ENCODE measurements at regions not wholly inside any gene's neighbourhood (a gene's known extent, or its start where the extent isn't known, plus 50 kb on each side); places are given as distances from the start of the nearest gene placed in this dataset.

DNA sequence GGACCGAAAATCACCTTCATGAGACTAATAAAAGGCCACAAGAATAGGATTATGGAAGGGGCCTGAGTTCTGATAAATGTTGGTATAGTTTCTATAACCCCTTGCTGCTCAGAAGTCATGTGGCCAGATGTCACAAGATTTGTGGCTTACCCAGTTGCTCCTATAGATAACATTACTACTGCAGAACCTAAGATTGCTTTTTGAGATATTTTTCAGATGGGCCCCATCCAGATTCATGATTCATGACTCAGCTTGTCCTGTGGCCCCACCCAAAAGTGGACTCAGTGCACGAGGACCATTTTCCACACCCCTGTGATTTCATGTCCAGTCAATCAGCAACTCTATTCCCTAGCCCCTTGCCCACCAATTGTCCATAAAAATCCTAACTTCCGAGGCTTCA lies 209.0 kb downstream of the ACTR3B start:
- TF ChIP-seq, protein P1, sequence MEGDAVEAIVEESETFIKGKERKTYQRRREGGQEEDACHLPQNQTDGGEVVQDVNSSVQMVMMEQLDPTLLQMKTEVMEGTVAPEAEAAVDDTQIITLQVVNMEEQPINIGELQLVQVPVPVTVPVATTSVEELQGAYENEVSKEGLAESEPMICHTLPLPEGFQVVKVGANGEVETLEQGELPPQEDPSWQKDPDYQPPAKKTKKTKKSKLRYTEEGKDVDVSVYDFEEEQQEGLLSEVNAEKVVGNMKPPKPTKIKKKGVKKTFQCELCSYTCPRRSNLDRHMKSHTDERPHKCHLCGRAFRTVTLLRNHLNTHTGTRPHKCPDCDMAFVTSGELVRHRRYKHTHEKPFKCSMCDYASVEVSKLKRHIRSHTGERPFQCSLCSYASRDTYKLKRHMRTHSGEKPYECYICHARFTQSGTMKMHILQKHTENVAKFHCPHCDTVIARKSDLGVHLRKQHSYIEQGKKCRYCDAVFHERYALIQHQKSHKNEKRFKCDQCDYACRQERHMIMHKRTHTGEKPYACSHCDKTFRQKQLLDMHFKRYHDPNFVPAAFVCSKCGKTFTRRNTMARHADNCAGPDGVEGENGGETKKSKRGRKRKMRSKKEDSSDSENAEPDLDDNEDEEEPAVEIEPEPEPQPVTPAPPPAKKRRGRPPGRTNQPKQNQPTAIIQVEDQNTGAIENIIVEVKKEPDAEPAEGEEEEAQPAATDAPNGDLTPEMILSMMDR (conservative IDR thresholded peaks at IDR 0.05; ENCODE audit: low read depth, low read length), result no peak
- DNase-seq (ENCODE audit: low read depth), result no peak
- H3K4me3 ChIP-seq (ENCODE audit: low read depth, low read length), result no peak overlapping the region

DNA sequence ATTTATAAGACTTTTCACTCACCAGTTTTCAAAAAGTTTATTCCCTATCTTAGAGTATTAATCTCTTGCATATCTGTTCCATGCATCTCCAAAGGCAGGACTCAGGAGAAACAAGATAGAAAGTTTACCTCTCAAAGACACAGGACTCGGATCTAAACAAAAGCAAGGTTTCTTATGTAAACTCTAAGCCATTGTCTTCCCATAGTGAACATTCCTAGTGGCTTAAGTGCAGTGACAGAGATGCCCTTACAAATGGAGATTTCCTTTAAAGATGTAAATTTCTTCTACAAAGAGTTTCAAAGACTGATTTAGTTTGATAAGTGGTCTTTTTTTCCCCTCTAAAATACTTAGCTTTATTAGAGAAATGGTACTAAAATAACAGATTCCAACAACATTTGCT lies 209.8 kb downstream of the ACTR3B start:
- no peak overlapping the region for H3K4me3 ChIP-seq (ENCODE audit: low read depth, low read length)
- TF ChIP-seq, protein P1 (conservative IDR thresholded peaks at IDR 0.05; ENCODE audit: low read depth, low read length), result no peak
- no peak for DNase-seq (ENCODE audit: low read depth)

DNA sequence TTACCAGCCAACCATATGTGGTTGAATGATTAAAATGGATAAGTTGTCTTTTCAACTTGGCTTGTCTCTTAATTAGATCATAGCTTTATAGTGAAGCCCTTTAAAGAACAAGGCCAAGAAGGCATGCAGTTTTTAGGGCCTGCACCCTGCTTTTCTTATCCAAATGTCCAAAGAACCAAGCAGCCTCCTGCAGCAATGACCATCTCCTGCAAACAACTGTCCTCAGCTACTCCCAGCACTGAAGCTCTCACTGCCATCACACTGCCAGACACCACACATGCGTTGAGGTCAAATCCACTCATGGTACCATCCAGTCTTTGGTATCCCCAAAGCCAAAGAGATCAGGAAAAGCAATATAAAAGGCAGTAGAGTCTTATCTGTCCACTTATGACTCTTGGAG lies 210.3 kb downstream of the ACTR3B start:
- no peak for DNase-seq (ENCODE audit: low read depth)
- H3K4me3 ChIP-seq (ENCODE audit: low read depth, low read length), result no peak overlapping the region
- TF ChIP-seq, protein P1 (conservative IDR thresholded peaks at IDR 0.05; ENCODE audit: low read depth, low read length), result no peak

DNA sequence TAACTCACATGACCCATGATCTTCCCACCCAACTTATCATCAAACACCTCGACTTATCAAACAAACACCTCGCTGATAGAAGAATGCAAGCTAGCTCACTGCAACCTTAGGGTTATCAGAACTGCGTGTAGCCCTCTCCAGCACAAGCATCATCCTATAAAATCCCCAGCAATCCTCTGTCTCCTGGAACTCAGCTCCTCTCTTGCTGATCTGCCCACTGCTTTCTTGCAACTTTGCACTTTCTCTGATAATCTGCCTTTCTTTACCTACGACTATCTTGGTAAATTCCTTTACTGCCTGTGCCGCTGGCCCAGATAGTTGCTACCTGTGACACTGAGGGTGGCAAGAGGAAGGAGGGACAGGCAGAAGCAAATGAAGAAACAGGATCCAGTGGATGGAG lies 210.9 kb downstream of the ACTR3B start:
- DNase-seq (ENCODE audit: low read depth), result no peak
- TF ChIP-seq, protein P1 (conservative IDR thresholded peaks at IDR 0.05; ENCODE audit: low read depth, low read length), result no peak
- H3K4me3 ChIP-seq (ENCODE audit: low read depth, low read length), result no peak overlapping the region

DNA sequence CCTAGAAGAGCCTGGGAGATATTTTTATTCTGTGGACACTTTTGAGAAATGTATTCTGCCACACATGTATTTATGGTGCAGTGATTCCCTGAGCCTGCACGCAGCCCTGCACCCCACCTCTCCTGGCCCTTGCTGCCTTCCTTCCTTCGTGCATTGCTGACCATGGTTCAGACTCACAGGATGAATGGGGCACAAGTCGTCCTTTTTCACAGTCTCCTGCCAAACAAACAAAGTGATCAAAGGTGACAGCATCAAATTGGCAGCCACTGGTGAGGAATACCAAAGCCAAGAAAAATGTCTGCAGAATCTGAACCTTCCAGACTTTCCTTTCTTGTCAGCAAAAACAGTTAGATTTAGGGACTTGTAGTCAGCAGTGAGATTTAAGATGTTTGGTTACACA lies 215.0 kb downstream of the ACTR3B start:
- no peak overlapping the region for H3K4me3 ChIP-seq (ENCODE audit: low read depth, low read length)
- TF ChIP-seq, protein P1 (conservative IDR thresholded peaks at IDR 0.05; ENCODE audit: low read depth, low read length), result no peak
- DNase-seq (ENCODE audit: low read depth), result no peak

DNA sequence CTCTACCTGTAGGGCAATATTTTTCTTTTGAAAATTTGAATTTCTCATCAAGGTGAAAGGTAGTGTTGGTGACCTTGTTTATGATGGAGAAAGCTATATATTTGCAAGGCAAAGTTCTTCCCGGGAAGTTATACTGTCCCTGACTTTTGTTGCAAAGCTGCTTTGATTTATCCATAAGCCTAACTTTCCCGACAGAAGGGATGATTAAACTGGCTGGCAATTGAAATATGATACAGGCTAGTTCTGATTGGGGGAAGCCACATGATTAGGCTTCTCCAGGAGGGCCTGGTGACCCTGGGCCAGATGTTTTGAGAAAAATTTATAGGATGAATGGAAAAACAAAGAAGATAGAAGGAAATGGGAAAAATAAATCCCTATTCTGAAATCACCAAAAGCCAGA lies 215.5 kb downstream of the ACTR3B start:
- TF ChIP-seq, protein P1 (conservative IDR thresholded peaks at IDR 0.05; ENCODE audit: low read depth, low read length), result no peak
- H3K4me3 ChIP-seq (ENCODE audit: low read depth, low read length), result no peak overlapping the region
- DNase-seq (ENCODE audit: low read depth), result no peak

DNA sequence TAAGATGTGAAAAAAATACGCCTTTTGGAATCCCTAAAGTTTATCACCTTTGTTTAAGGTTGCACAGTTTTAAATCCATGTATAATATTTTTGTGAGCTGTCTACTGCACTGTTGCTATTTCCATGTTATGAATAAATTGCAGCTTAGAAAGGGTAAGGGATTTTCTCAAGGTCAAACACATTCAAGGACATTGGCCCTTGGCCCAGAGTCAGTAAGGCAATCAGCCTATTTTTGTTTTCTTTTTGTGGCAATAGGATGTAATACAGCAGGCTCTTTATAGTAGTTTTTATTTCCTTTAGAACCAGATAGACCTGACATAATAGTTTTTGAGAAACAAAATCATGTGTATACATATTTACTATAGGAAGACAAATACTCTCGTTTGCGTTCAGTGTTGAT lies 219.8 kb downstream of the ACTR3B start:
- TF ChIP-seq, protein P1 (conservative IDR thresholded peaks at IDR 0.05; ENCODE audit: low read depth, low read length), result no peak
- DNase-seq (ENCODE audit: low read depth), result no peak
- H3K4me3 ChIP-seq (ENCODE audit: low read depth, low read length), result no peak overlapping the region
